Karpas-422 (cell line): ENCODE measurements at regions not wholly inside any gene's neighbourhood (a gene's known extent, or its start where the extent isn't known, plus 50 kb on each side); places are given as distances from the start of the nearest gene placed in this dataset.

ENCODE experiments used
- DNase-seq: peaks from one replicate; pipeline ENCODE4 v3.0.0-alpha.2; 2015
- H2AFZ ChIP-seq: fragments of 200-600 bp; sonication (generic); 2 replicates; pipeline ENCODE4 v1.6.1; 2014; ENCODE audit warnings: antibody characterized with exemption, low read length, mixed read lengths
- H3K27ac ChIP-seq: fragments of 200-600 bp; sonication (generic); 2 replicates; pipeline ENCODE4 v1.5.1; 2014; ENCODE audit warnings: mild to moderate bottlenecking, low read length, moderate library complexity
- H3K27me3 ChIP-seq: fragments of 200-600 bp; sonication (generic); 2 replicates; pipeline ENCODE4 v1.6.1; 2014; ENCODE audit warnings: low read length, mixed read lengths
- H3K36me3 ChIP-seq: fragments of 200-600 bp; sonication (generic); 2 replicates; pipeline ENCODE4 v1.6.1; 2014; ENCODE audit warnings: low read length, mixed read lengths; ENCODE audit not compliant: insufficient read depth
- H3K4me1 ChIP-seq: fragments of 200-600 bp; sonication (generic); 2 replicates; pipeline ENCODE4 v1.6.1; 2014; ENCODE audit warnings: mild to moderate bottlenecking, low read length, mixed read lengths
- H3K4me2 ChIP-seq: fragments of 200-600 bp; sonication (generic); 2 replicates; pipeline ENCODE4 v1.6.1; 2014; ENCODE audit warnings: low read length, low read depth, mild to moderate bottlenecking; ENCODE audit not compliant: poor library complexity, severe bottlenecking
- H3K4me3 ChIP-seq: fragments of 200-600 bp; sonication (generic); 2 replicates; pipeline ENCODE4 v1.5.1; 2014; ENCODE audit warnings: mild to moderate bottlenecking, antibody characterized with exemption, low read length, mixed read lengths
- H3K79me2 ChIP-seq: fragments of 200-600 bp; sonication (generic); 2 replicates; pipeline ENCODE4 v1.6.1; 2014; ENCODE audit warnings: mild to moderate bottlenecking, low read length, mixed read lengths
- H3K9ac ChIP-seq: fragments of 200-600 bp; sonication (generic); 2 replicates; pipeline ENCODE4 v1.6.0; 2014; ENCODE audit warnings: low read length
- H3K9me2 ChIP-seq: fragments of 200-600 bp; sonication (generic), shearing (Covaris generic); replicated peaks from 2 replicates; pipeline ENCODE4 v1.6.0; 2014; ENCODE audit warnings: mild to moderate bottlenecking, low read length, moderate library complexity; ENCODE audit not compliant: insufficient read depth
- H3K9me3 ChIP-seq: fragments of 300-700, 200-600 bp; sonication (generic); 2 replicates; pipeline ENCODE4 v1.6.1; 2014; ENCODE audit warnings: low read length, mixed read lengths
- H4K20me1 ChIP-seq: fragments of 200-600 bp; sonication (generic); 2 replicates; pipeline ENCODE4 v1.6.1; 2014; ENCODE audit warnings: mild to moderate bottlenecking, antibody characterized with exemption, low read length, low read depth; ENCODE audit not compliant: insufficient read depth

- no peak for DNase-seq
- H3K4me2 ChIP-seq = no peak overlapping the region
- no peaks in the 10 kb centered on the region for H3K9me3 ChIP-seq
- no peaks in the 10 kb centered on the region for H4K20me1 ChIP-seq
- no peaks in the 10 kb centered on the region for H3K36me3 ChIP-seq
- H3K27ac ChIP-seq = no peak overlapping the region
- H3K9ac ChIP-seq = no peak overlapping the region
- H3K4me3 ChIP-seq = no peak overlapping the region
- H3K79me2 ChIP-seq = no peaks in the 10 kb centered on the region
- no peaks in the 10 kb centered on the region for H3K4me1 ChIP-seq
- no peak overlapping the region for H2AFZ ChIP-seq
- no peaks in the 10 kb centered on the region for H3K9me2 ChIP-seq
- H3K27me3 ChIP-seq = no peaks in the 10 kb centered on the region
Observed at GRCh38 chr2:222108957-222109585, 189.7 kb downstream of the PAX3 start.

DNA sequence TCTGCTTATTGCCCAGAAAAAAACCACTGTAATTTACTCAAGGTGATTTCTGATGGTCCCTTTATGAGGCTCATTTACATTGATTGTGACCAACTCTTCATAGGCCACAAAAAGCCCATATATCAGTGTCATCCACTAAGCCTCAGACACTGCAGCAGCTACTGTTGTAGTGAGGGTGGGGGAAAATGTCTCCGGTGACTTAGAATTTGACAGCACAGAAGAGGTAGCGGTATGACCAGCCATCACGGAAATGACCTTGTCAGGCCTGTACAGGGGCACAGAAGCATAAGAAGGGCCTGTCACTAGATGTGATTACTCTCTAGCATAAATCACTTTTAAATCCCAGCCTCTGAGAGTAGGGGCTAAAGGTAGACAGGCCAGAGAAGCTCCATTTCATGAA lies 190.3 kb downstream of the PAX3 start:
- H3K4me1 ChIP-seq = no peaks in the 10 kb centered on the region
- DNase-seq = no peak
- H3K9me2 ChIP-seq = no peaks in the 10 kb centered on the region
- H3K4me2 ChIP-seq = no peak overlapping the region
- no peaks in the 10 kb centered on the region for H3K79me2 ChIP-seq
- no peaks in the 10 kb centered on the region for H3K36me3 ChIP-seq
- no peak overlapping the region for H3K9ac ChIP-seq
- H3K9me3 ChIP-seq = no peaks in the 10 kb centered on the region
- no peak overlapping the region for H2AFZ ChIP-seq
- no peaks in the 10 kb centered on the region for H3K27me3 ChIP-seq
- no peak overlapping the region for H3K27ac ChIP-seq
- H3K4me3 ChIP-seq = no peak overlapping the region
- no peaks in the 10 kb centered on the region for H4K20me1 ChIP-seq

- H3K4me3 ChIP-seq = no peak overlapping the region
- no peak overlapping the region for H3K4me2 ChIP-seq
- H4K20me1 ChIP-seq = no peaks in the 10 kb centered on the region
- H3K9ac ChIP-seq = no peak overlapping the region
- no peak overlapping the region for H3K27ac ChIP-seq
- H3K4me1 ChIP-seq = no peaks in the 10 kb centered on the region
- no peak for DNase-seq
- H3K36me3 ChIP-seq = no peaks in the 10 kb centered on the region
- H3K79me2 ChIP-seq = no peaks in the 10 kb centered on the region
- no peaks in the 10 kb centered on the region for H3K27me3 ChIP-seq
- no peaks in the 10 kb centered on the region for H3K9me2 ChIP-seq
- no peak overlapping the region for H2AFZ ChIP-seq
- H3K9me3 ChIP-seq = no peaks in the 10 kb centered on the region
Observed at GRCh38 chr2:222105046-222105445, 193.8 kb downstream of the PAX3 start.

- no peak overlapping the region for H3K9ac ChIP-seq
- H3K27me3 ChIP-seq = no peaks in the 10 kb centered on the region
- no peak overlapping the region for H3K4me2 ChIP-seq
- H4K20me1 ChIP-seq = no peaks in the 10 kb centered on the region
- DNase-seq = no peak
- no peaks in the 10 kb centered on the region for H3K9me3 ChIP-seq
- no peaks in the 10 kb centered on the region for H3K9me2 ChIP-seq
- no peaks in the 10 kb centered on the region for H3K36me3 ChIP-seq
- H3K4me3 ChIP-seq = no peak overlapping the region
- H3K4me1 ChIP-seq = no peaks in the 10 kb centered on the region
- H3K79me2 ChIP-seq = no peaks in the 10 kb centered on the region
- no peak overlapping the region for H3K27ac ChIP-seq
- H2AFZ ChIP-seq = no peak overlapping the region
Observed at GRCh38 chr2:222102575-222103349, 196.0 kb downstream of the PAX3 start.

GRCh38 chr2:222100704-222101699 lies 197.8 kb downstream of the PAX3 start:
- H3K4me3 ChIP-seq = no peak overlapping the region
- no peak overlapping the region for H2AFZ ChIP-seq
- H3K27me3 ChIP-seq = no peaks in the 10 kb centered on the region
- no peak for DNase-seq
- H3K79me2 ChIP-seq = no peaks in the 10 kb centered on the region
- no peaks in the 10 kb centered on the region for H4K20me1 ChIP-seq
- H3K9me3 ChIP-seq = no peaks in the 10 kb centered on the region
- H3K4me1 ChIP-seq = no peaks in the 10 kb centered on the region
- H3K4me2 ChIP-seq = no peak overlapping the region
- H3K27ac ChIP-seq = no peak overlapping the region
- no peaks in the 10 kb centered on the region for H3K36me3 ChIP-seq
- H3K9ac ChIP-seq = no peak overlapping the region
- H3K9me2 ChIP-seq = no peaks in the 10 kb centered on the region

DNA sequence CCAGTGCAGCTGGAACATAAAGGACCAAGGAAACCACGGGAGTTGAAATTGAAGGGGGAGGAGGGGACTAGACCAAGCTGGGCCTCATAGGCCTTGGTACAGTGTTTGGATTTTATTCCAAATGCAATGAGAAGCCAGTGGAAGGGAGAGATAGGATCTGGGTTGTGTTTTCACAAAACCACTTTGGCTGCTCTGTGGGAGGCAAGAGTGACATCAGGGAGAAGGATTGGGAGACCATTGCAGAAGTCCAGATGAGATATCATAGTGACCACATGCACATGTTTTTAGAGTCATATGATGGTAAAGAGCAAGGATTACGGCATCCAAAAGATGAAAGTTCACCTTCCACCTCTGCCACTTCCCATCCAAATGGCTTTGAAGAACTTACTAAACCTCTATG lies 210.2 kb downstream of the PAX3 start:
- Histone ChIP-seq H3K36me3 (no peaks in the 10 kb centered on the region), H3K9me3 (no peaks in the 10 kb centered on the region), H3K9ac (no peak overlapping the region), H3K79me2 (no peaks in the 10 kb centered on the region), H3K9me2 (no peaks in the 10 kb centered on the region), H4K20me1 (no peaks in the 10 kb centered on the region), H3K27ac (no peak overlapping the region), H3K4me1 (no peaks in the 10 kb centered on the region), H3K27me3 (no peaks in the 10 kb centered on the region), H3K4me3 (no peak overlapping the region), H2AFZ (no peak overlapping the region), H3K4me2 (no peak overlapping the region)
- no peak for DNase-seq

DNA sequence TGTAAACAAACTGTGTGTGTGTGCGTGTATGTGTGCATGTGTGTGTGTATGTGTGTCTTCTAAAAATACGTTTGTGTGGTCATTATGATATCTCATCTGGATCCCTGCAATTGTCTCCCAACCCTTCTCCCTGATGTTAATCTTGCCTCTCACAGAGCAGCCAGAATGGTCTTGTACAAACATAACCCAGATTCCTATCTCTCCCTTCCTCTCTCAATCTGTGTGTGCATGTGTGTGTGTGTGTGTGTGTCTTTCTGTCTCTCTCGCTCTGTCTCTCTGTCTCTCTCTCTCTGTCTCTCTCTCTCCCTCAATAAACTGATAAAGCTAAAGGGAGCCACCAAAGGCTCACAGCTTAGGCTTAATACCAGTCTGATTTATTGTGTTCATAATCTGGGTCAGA lies 210.8 kb downstream of the PAX3 start:
- H3K9me2 ChIP-seq = no peaks in the 10 kb centered on the region
- H3K4me2 ChIP-seq = no peak overlapping the region
- no peak for DNase-seq
- H3K4me1 ChIP-seq = no peaks in the 10 kb centered on the region
- H3K27me3 ChIP-seq = no peaks in the 10 kb centered on the region
- H3K79me2 ChIP-seq = no peaks in the 10 kb centered on the region
- H2AFZ ChIP-seq = no peak overlapping the region
- no peaks in the 10 kb centered on the region for H3K36me3 ChIP-seq
- no peak overlapping the region for H3K4me3 ChIP-seq
- H3K9ac ChIP-seq = no peak overlapping the region
- no peaks in the 10 kb centered on the region for H4K20me1 ChIP-seq
- no peak overlapping the region for H3K27ac ChIP-seq
- H3K9me3 ChIP-seq = no peaks in the 10 kb centered on the region

- Histone ChIP-seq H3K9me2 (no peaks in the 10 kb centered on the region), H3K27me3 (0 out of 2 replicates have a peak, but pooled peaks cover 2% of the 10 kb centered on the region), H2AFZ (no peak overlapping the region), H3K36me3 (no peaks in the 10 kb centered on the region), H3K9ac (no peak overlapping the region), H3K27ac (no peak overlapping the region), H3K4me2 (no peak overlapping the region), H3K9me3 (no peaks in the 10 kb centered on the region), H3K4me3 (no peak overlapping the region), H3K4me1 (no peaks in the 10 kb centered on the region), H4K20me1 (no peaks in the 10 kb centered on the region), H3K79me2 (no peaks in the 10 kb centered on the region)
- no peak for DNase-seq
Observed at GRCh38 chr2:222082201-222082600, 216.6 kb downstream of the PAX3 start.
